HUDEP-2 (cell line): ENCODE measurements at regions not wholly inside any gene's neighbourhood (a gene's known extent, or its start where the extent isn't known, plus 50 kb on each side); places are given as distances from the start of the nearest gene placed in this dataset.
A peak's percentile ranks its signal among the peaks of the same experiment; 100 is the strongest.
"Not testable (repeated sequence)": the region's sequence is repeated elsewhere in the genome, so short reads cannot be mapped to it uniquely, and the experiment has no call there.

Experiments used
- DNase-seq, 76 experiments: peaks; one replicate each; lab custom pipeline; 2025; ENCODE audit not compliant: unreplicated experiment in 76 of 76; lab: John Stamatoyannopoulos, UW

GRCh38 chrX:83749736-83750135, 111.2 kb upstream of the CYLC1 start:
- not testable (repeated sequence) for DNase-seq

GRCh38 chrX:83750451-83750850, 110.5 kb upstream of the CYLC1 start:
- DNase-seq: not testable (repeated sequence)

GRCh38 chrX:83759872-83760271, 101.1 kb upstream of the CYLC1 start:
- no peak for DNase-seq

- DNase-seq: peak in 1 of 76 experiments; percentile 0
Measured at GRCh38 chrX:83771664-83772063, 89.3 kb upstream of the CYLC1 start.
